Brain pericyte (primary cell): ENCODE measurements at regions not wholly inside any gene's neighbourhood (a gene's known extent, or its start where the extent isn't known, plus 50 kb on each side); places are given as distances from the start of the nearest gene placed in this dataset.

ENCODE experiments used
- DNase-seq: peaks from one replicate; pipeline ENCODE4 v3.0.0-alpha.2; 2012; ENCODE audit warnings: low read depth, low spot score

GRCh38 chr7:112395411-112395810, 54.8 kb upstream of the IFRD1 start:
- no peak for DNase-seq

- no peak for DNase-seq
These were observed 54.4 kb upstream of the IFRD1 start for GRCh38 chr7:112395893-112396292.

GRCh38 chr7:112398534-112398933, 51.7 kb upstream of the IFRD1 start:
- DNase-seq, result no peak

GRCh38 chr7:112399501-112399900, 50.8 kb upstream of the IFRD1 start:
- peak; percentile 50 for DNase-seq

GRCh38 chr7:112400141-112400540, 50.1 kb upstream of the IFRD1 start:
- DNase-seq, result no peak
